Dermis microvascular lymphatic vessel endothelial cell (primary cell): ENCODE measurements at regions not wholly inside any gene's neighbourhood (a gene's known extent, or its start where the extent isn't known, plus 50 kb on each side); places are given as distances from the start of the nearest gene placed in this dataset.

ENCODE experiments used
- DNase-seq, 2 donors: peaks; one replicate each; pipeline versions ENCODE4 v3.0.0 to v3.0.0-alpha.2; 2010; ENCODE audit warnings: low read depth in 2 of 2

- DNase-seq = no peak
Observed at GRCh38 chr7:25771491-25771890, 380.5 kb upstream of the NFE2L3 start.

GRCh38 chr7:25772802-25773201, 379.2 kb upstream of the NFE2L3 start:
- no peak for DNase-seq

- DNase-seq = no peak
Observed at GRCh38 chr7:25774675-25775074, 377.3 kb upstream of the NFE2L3 start.

GRCh38 chr7:25775570-25775969, 376.4 kb upstream of the NFE2L3 start:
- no peak for DNase-seq

- DNase-seq = no peak
Observed at GRCh38 chr7:25775999-25776743, 375.8 kb upstream of the NFE2L3 start.

GRCh38 chr7:25776744-25777123, 375.3 kb upstream of the NFE2L3 start:
- DNase-seq = no peak

- DNase-seq = no peak
Observed at GRCh38 chr7:25777969-25778708, 373.9 kb upstream of the NFE2L3 start.

GRCh38 chr7:25779002-25779546, 372.9 kb upstream of the NFE2L3 start:
- no peak for DNase-seq

GRCh38 chr7:25780904-25781303, 371.1 kb upstream of the NFE2L3 start:
- DNase-seq = no peak

- DNase-seq = no peak
Observed at GRCh38 chr7:25781704-25782103, 370.3 kb upstream of the NFE2L3 start.

- no peak for DNase-seq
Observed at GRCh38 chr7:25786936-25787335, 365.1 kb upstream of the NFE2L3 start.

GRCh38 chr7:25787336-25787735, 364.7 kb upstream of the NFE2L3 start:
- DNase-seq = no peak

GRCh38 chr7:25788371-25788770, 363.6 kb upstream of the NFE2L3 start:
- no peak for DNase-seq

GRCh38 chr7:25788961-25789620, 362.9 kb upstream of the NFE2L3 start:
- no peak for DNase-seq

- DNase-seq = no peak
Observed at GRCh38 chr7:25789701-25790640, 362.0 kb upstream of the NFE2L3 start.

GRCh38 chr7:25790963-25791362, 361.0 kb upstream of the NFE2L3 start:
- no peak for DNase-seq

GRCh38 chr7:25792586-25792985, 359.4 kb upstream of the NFE2L3 start:
- DNase-seq = no peak

GRCh38 chr7:25795824-25796235, 356.2 kb upstream of the NFE2L3 start:
- DNase-seq = no peak

- DNase-seq = no peak
Observed at GRCh38 chr7:25798344-25798743, 353.7 kb upstream of the NFE2L3 start.

GRCh38 chr7:25801214-25801613, 350.8 kb upstream of the NFE2L3 start:
- DNase-seq = no peak

- no peak for DNase-seq
Observed at GRCh38 chr7:25802057-25802456, 349.9 kb upstream of the NFE2L3 start.
